GM18858 (cell line): ENCODE measurements at regions not wholly inside any gene's neighbourhood (a gene's known extent, or its start where the extent isn't known, plus 50 kb on each side); places are given as distances from the start of the nearest gene placed in this dataset.

Experiments
- ATAC-seq: cut with Tn5 transposase; IDR thresholded peaks from one replicate; pipeline ENCODE4 v1.9.1; 2021; ENCODE audit not compliant: unreplicated experiment

DNA sequence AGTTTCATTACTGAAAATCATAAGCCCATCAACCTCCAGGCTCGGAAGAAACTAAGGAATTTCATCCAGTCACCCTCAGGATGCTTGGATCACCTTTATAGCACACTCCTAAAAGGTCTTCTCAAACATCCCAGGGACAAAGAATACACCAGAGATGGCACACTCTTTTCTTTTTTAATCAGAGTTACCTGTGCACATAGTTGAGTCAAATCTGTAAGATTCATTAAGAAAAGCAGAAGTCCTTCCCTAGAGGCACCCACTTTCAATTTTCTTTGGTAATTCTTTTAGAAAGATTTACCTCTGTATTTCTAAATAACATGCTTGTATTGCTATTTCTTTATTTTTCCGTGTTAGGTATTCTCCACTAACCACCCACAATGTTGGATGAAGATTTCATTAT lies 50.6 kb upstream of the IL6 start:
- peak; percentile 46 for ATAC-seq

GRCh38 chr7:22675917-22676343 lies 51.1 kb upstream of the IL6 start:
- ATAC-seq: peak; percentile 5

DNA sequence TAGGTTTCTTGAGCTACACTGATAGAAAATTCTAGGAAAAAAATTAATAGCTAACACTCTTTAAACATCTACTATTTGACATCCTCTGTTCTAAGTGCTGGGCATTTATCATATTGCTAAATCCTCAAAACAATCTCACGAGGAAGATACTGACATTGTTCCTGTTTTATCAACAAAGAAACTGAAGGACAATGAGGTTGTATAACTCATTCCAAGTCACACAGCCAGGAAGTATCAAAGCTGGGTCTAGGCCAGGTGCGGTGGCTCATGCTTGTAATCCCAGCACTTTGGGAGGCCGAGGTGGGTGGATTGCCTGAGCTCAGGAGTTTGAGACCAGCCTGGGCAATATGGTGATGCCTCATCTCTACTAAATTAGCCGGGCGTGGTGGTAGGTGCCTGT lies 51.6 kb upstream of the IL6 start:
- no peak for ATAC-seq

GRCh38 chr7:22672846-22673680 lies 53.9 kb upstream of the IL6 start:
- peak; percentile 69 for ATAC-seq

DNA sequence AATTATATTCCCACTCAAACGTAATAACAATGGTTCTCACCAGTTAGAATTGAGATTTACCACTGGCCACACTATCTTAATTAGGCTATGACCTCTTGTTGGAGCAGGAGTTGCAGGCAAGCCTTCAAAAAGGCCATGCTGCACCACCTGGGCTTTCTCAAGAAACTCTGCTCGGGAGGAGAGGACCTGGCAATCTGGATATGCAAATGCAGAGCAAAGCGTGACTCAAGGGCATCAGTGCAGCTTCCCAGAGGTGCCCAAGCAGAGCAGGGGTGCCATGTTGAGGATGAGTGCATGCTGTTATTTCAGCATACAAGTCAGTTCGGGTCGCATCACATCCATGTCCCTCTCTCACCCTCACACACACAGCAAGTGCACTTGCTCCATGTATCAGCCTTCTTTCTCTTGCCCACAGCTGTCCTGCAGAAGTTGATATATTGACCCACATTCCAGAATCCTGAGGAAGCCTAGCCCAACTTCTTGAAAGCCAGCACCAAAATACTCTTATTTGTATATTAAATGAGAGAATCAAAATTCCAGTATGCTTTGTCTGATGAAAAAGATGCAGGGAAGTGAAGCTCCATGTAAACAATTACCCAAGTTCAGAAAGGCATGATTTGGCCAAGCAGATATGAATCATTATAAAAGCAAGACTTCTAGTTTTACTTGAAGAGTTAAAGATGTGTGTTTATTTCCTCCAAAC lies 55.7 kb upstream of the IL6 start:
- ATAC-seq: no peak

DNA sequence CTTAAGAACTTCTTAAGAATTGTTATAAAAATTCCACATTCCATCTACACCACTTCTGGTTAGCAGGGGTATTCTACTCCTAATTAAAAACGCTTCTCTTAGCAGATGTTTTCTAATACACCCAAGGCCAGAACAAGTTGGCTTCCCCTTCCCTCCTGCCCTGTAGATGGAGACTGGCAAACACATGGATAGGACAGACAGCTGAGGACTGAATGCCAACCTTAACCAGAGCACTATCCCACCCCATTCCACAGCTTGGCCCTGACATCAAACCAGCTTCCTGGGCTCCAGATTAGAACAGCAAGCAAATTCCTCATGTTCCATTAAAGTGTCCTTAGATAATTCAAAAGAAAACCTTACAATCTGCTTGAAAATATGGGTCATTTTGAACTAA lies 56.6 kb upstream of the IL6 start:
- no peak for ATAC-seq

GRCh38 chr7:22669692-22670421 lies 57.1 kb upstream of the IL6 start:
- ATAC-seq: no peak

- ATAC-seq: no peak
These were observed 58.0 kb upstream of the IL6 start for GRCh38 chr7:22668971-22669401.

- no peak for ATAC-seq
These were observed 59.3 kb upstream of the IL6 start for GRCh38 chr7:22667562-22668239.

DNA sequence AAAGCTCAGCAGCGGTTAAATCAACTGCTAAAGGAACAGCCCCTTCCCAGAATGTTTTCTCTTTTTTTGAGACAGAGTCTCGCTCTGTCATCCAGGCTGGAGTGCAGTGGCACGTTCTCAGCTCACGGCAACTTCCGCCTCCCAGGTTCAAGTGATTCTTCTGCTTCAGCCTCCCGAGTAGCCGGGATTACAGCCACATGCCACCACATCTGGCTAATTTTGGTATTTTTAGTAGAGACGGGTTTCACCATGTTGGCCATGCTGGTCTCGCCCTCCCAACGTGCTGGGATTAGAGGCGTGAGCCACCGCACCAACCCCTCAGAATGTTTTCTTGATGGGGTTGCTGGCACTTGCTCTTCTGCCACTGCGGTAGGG lies 59.8 kb upstream of the IL6 start:
- ATAC-seq: no peak

- no peak for ATAC-seq
These were observed 60.3 kb upstream of the IL6 start for GRCh38 chr7:22666732-22667131.

DNA sequence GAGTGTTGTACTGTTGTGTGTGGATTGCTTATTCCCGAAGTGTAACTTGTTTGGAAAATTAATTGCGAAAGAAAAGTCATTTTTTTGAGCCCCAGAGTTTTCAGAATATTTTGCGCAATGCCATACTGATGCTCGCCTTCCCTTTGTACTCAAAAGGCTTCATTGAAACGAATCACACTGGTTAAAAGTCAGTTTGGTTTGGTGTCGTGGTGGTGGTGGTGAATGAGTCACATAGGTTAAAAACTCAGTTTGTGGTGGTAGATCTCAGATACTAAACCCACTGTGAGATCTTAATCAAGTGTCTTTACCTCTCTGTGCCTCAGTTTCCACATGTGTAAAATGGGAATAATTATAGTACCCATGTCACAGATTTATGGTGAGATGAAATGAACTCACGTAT lies 61.1 kb upstream of the IL6 start:
- no peak for ATAC-seq

- ATAC-seq: no peak
These were observed 61.8 kb upstream of the IL6 start for GRCh38 chr7:22664988-22665798.

DNA sequence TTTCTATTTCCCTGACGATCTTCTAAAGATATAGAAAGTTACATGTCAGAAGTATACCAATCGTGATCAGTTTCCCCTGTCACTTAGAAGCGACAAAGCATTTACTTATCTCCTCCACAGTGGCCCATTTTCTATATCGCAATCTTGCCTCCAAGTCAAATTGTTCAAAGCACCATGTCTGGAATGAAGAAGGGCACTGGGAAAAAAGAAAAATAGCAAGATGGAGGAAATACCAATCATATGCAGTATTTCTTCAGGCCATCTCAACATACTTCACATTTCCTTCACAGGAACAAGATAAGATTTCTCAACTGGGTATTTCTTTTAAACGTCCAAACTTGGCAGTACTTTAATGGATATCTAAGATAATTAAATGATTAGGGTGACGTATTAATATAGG lies 63.3 kb upstream of the IL6 start:
- no peak for ATAC-seq

DNA sequence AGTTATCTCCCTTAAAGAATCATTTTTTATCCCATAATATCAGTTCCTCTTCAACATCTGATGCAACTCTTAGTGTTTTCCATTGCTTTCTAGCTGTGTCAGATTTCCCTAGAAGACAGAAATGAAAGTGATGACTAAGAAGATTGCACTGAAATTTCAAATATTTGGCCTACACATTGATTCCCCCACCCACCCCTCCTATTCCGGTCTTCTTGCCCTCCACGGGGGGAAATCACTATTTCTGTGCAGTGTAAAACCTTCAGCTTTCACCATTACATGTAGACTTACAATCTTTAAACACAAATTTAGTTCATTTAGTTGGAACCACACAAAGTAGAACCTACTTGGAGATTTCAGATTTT lies 63.7 kb upstream of the IL6 start:
- no peak for ATAC-seq

DNA sequence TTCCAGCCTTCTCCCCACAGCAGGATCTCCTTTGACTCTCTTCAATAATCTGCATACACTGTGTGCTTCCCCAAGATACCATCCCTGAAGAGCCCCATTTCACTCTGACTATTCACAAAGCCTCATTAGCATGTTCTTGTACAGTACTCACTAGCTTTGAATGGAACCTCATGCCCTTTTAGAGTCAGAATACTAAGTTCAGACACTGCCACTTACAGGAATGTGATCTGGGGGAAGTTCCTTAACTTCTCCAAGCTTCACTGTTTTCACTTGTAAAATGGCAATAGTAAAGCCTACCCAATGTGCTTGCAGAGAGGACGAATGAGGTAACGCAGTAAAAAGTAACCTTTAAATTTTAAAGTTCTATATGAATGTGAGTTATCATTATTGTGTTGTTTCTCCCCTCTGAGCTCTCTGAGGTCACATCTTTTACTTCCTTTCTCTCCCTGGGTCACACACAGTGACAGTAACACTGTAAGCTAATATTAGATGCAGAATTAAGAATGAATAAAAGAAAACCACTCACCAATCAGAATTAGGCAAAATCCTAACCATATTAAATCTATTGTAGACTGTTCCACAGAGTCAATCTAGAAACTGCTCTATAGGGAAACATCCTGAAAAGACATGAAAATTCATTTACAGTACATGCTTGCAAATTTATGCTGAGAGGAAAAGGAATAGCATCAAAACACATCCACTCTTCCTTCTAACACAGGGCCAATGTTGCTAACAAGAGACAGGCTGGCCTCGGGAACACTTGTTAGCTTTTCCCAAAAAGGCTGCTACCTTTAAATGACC lies 64.2 kb upstream of the IL6 start:
- ATAC-seq: no peak

DNA sequence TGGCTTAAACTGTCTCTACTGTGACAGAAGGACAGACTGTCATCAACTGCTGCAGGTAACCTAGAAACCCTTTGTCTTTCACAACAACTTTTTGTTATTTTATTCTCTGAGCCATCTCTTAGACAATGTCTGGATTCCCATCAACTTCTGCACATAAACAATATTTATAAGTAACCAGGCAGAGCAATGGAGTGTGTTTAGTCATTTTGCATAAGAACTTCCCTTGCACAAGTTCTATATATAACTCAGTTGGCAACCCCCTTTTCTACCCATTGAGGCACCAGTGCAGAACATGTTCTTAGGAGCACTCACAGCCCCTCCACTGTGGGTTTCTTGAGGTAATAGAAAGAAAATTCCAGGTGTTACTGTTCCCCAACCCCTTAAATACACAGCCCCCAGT lies 65.0 kb upstream of the IL6 start:
- ATAC-seq: peak; percentile 47

- ATAC-seq: no peak
These were observed 66.3 kb upstream of the IL6 start for GRCh38 chr7:22660732-22661131.

- no peak for ATAC-seq
These were observed 66.7 kb upstream of the IL6 start for GRCh38 chr7:22660293-22660692.

GRCh38 chr7:22659741-22660140 lies 67.3 kb upstream of the IL6 start:
- no peak for ATAC-seq
